ENCODE measurements at regions not wholly inside any gene's neighbourhood (a gene's known extent, or its start where the extent isn't known, plus 50 kb on each side); places are given as distances from the start of the nearest gene placed in this dataset.

GRCh38 chr14:79961197-79961596 lies 250.1 kb downstream of the DIO2 start:
- DNase-seq, result no peak

- DNase-seq, result no peak
Measured at GRCh38 chr14:79960288-79960687, 251.0 kb downstream of the DIO2 start.

- no peak for DNase-seq
Measured at GRCh38 chr14:79951572-79951971, 259.7 kb downstream of the DIO2 start.

GRCh38 chr14:79949906-79950305 lies 261.4 kb downstream of the DIO2 start:
- no peak for DNase-seq

- DNase-seq, result no peak
Measured at GRCh38 chr14:79947440-79948054, 263.8 kb downstream of the DIO2 start.

GRCh38 chr14:79939235-79939634 lies 272.1 kb downstream of the DIO2 start:
- DNase-seq, result no peak

- DNase-seq, result no peak
Measured at GRCh38 chr14:79938185-79938584, 273.1 kb downstream of the DIO2 start.

GRCh38 chr14:79937433-79937832 lies 273.9 kb downstream of the DIO2 start:
- no peak for DNase-seq

- no peak for DNase-seq
Measured at GRCh38 chr14:79924551-79924950, 286.8 kb downstream of the DIO2 start.

GRCh38 chr14:79920180-79920692 lies 291.1 kb downstream of the DIO2 start:
- no peak for DNase-seq

Data from NCI-H2081 (cell line).